ENCODE measurements at regions not wholly inside any gene's neighbourhood (a gene's known extent, or its start where the extent isn't known, plus 50 kb on each side); places are given as distances from the start of the nearest gene placed in this dataset.
A peak's percentile ranks its signal among the peaks of the same experiment; 100 is the strongest.

GRCh38 chr5:40412771-40413170 lies 266.9 kb upstream of the PTGER4 start:
- DNase-seq = no peak

GRCh38 chr5:40410964-40411635 lies 268.6 kb upstream of the PTGER4 start:
- DNase-seq = no peak

- DNase-seq = peak; percentile 21
These were observed 269.4 kb upstream of the PTGER4 start for GRCh38 chr5:40410231-40410861.

- DNase-seq = no peak
These were observed 270.1 kb upstream of the PTGER4 start for GRCh38 chr5:40409601-40410000.

GRCh38 chr5:40406741-40407211 lies 272.9 kb upstream of the PTGER4 start:
- DNase-seq = no peak

- no peak for DNase-seq
These were observed 273.5 kb upstream of the PTGER4 start for GRCh38 chr5:40405996-40406740.

- DNase-seq = no peak
These were observed 274.5 kb upstream of the PTGER4 start for GRCh38 chr5:40405230-40405629.

GRCh38 chr5:40404613-40405012 lies 275.1 kb upstream of the PTGER4 start:
- DNase-seq = no peak

- DNase-seq = peak; percentile 34
These were observed 277.7 kb upstream of the PTGER4 start for GRCh38 chr5:40402007-40402364.

- no peak for DNase-seq
These were observed 278.3 kb upstream of the PTGER4 start for GRCh38 chr5:40401284-40402006.

GRCh38 chr5:40400245-40400644 lies 279.5 kb upstream of the PTGER4 start:
- no peak for DNase-seq

GRCh38 chr5:40399349-40399748 lies 280.4 kb upstream of the PTGER4 start:
- no peak for DNase-seq

- DNase-seq = no peak
These were observed 281.7 kb upstream of the PTGER4 start for GRCh38 chr5:40397976-40398375.

GRCh38 chr5:40397091-40397490 lies 282.6 kb upstream of the PTGER4 start:
- no peak for DNase-seq

- DNase-seq = no peak
These were observed 283.4 kb upstream of the PTGER4 start for GRCh38 chr5:40396317-40396716.

- DNase-seq = no peak
These were observed 284.5 kb upstream of the PTGER4 start for GRCh38 chr5:40395251-40395650.

- DNase-seq = no peak
These were observed 285.0 kb upstream of the PTGER4 start for GRCh38 chr5:40394698-40395097.

GRCh38 chr5:40391642-40392041 lies 288.1 kb upstream of the PTGER4 start:
- DNase-seq = no peak

GRCh38 chr5:40390281-40391149 lies 289.2 kb upstream of the PTGER4 start:
- DNase-seq = no peak

- DNase-seq = no peak
These were observed 290.1 kb upstream of the PTGER4 start for GRCh38 chr5:40389591-40389990.

- DNase-seq = no peak
These were observed 293.4 kb upstream of the PTGER4 start for GRCh38 chr5:40386289-40386688.

- DNase-seq = no peak
These were observed 294.2 kb upstream of the PTGER4 start for GRCh38 chr5:40385544-40385943.
